GM23338 (cell line): ENCODE measurements at regions not wholly inside any gene's neighbourhood (a gene's known extent, or its start where the extent isn't known, plus 50 kb on each side); places are given as distances from the start of the nearest gene placed in this dataset.

Source experiments
- ATAC-seq: fragments of 200-7000 bp; cut with Tn5 transposase; 3 replicates; pipeline ENCODE4 v1.9.1; 2020
- DNase-seq: peaks from one replicate; pipeline ENCODE4 v3.0.0-alpha.2; 2015; ENCODE audit warnings: low spot score
- H2AFZ ChIP-seq: fragments of 200-600 bp; sonication (generic); 2 replicates; pipeline ENCODE4 v1.8.0; 2016; ENCODE audit warnings: antibody characterized with exemption, mild to moderate bottlenecking, moderate library complexity
- H3F3A ChIP-seq: fragments of 200-600 bp; sonication (generic); replicated peaks from 2 replicates; pipeline ENCODE4 v1.8.0; 2017; ENCODE audit warnings: antibody characterized with exemption, mixed run types, low read depth
- H3K27ac ChIP-seq: fragments of 200-600 bp; sonication (generic); 2 replicates; pipeline ENCODE4 v1.6.1; 2016; ENCODE audit warnings: low read depth
- H3K27me3 ChIP-seq: fragments of 200-600 bp; sonication (generic); 2 replicates; pipeline ENCODE4 v1.8.0; 2016; ENCODE audit warnings: mild to moderate bottlenecking, mixed run types, moderate library complexity; ENCODE audit not compliant: insufficient read depth
- H3K36me3 ChIP-seq: fragments of 200-600 bp; sonication (generic); 2 replicates; pipeline ENCODE4 v1.8.0; 2016; ENCODE audit warnings: mild to moderate bottlenecking; ENCODE audit not compliant: insufficient read depth
- H3K4me1 ChIP-seq: fragments of 200-600 bp; sonication (generic); 2 replicates; pipeline ENCODE4 v1.8.0; 2016; ENCODE audit warnings: mild to moderate bottlenecking, moderate library complexity; ENCODE audit not compliant: insufficient read depth
- H3K4me2 ChIP-seq: fragments of 200-600 bp; sonication (generic); 2 replicates; pipeline ENCODE4 v1.7.1; 2017; ENCODE audit warnings: mixed run types
- H3K4me3 ChIP-seq: fragments of 200-600 bp; sonication (generic); 2 replicates; pipeline ENCODE4 v1.6.1; 2016; ENCODE audit warnings: mixed run types
- H3K79me2 ChIP-seq: fragments of 200-600 bp; sonication (generic); replicated peaks from 2 replicates; pipeline ENCODE4 v1.8.0; 2017; ENCODE audit warnings: mild to moderate bottlenecking; ENCODE audit not compliant: insufficient read depth
- H3K9me2 ChIP-seq: fragments of 200-600 bp; sonication (generic); 2 replicates; pipeline ENCODE4 v1.8.0; 2017; ENCODE audit not compliant: insufficient read depth
- H4K20me1 ChIP-seq: fragments of 200-600 bp; sonication (generic); replicated peaks from 2 replicates; pipeline ENCODE4 v1.8.0; 2017; ENCODE audit warnings: mild to moderate bottlenecking; ENCODE audit not compliant: insufficient read depth
- H3K27ac Mint-ChIP-seq: 2 replicates; pipeline ENCODE4 v1.8.0; 2020; ENCODE audit warnings: inconsistent platforms, mild to moderate bottlenecking, moderate library complexity, mixed read lengths
- H3K27me3 Mint-ChIP-seq: 3 replicates; pipeline ENCODE4 v1.8.0; 2022; ENCODE audit warnings: low read depth, mild to moderate bottlenecking, moderate library complexity, mixed read lengths, inconsistent platforms; ENCODE audit not compliant: insufficient read depth, poor library complexity
- H3K36me3 Mint-ChIP-seq: 3 replicates; pipeline ENCODE4 v1.8.0; 2021; ENCODE audit warnings: low read depth, mild to moderate bottlenecking, inconsistent platforms, moderate library complexity, mixed read lengths
- H3K4me1 Mint-ChIP-seq: 3 replicates; pipeline ENCODE4 v1.8.0; 2020; ENCODE audit warnings: mild to moderate bottlenecking, inconsistent platforms, mixed read lengths
- H3K4me3 Mint-ChIP-seq: 3 replicates; pipeline ENCODE4 v1.8.0; 2021; ENCODE audit warnings: moderate library complexity, mild to moderate bottlenecking, inconsistent platforms, mixed read lengths
- H3K9me3 Mint-ChIP-seq: 3 replicates; pipeline ENCODE4 v1.8.0; 2020; ENCODE audit warnings: moderate library complexity, mild to moderate bottlenecking, inconsistent platforms, mixed read lengths
- EZH2phosphoT487 ChIP-seq: fragments of 200-600 bp; sonication (generic); IDR thresholded peaks from one replicate; pipeline ENCODE4 v1.8.1; 2018; ENCODE audit warnings: antibody characterized with exemption; ENCODE audit not compliant: unreplicated experiment
- JUNB ChIP-seq: IDR thresholded peaks from one replicate; pipeline ENCODE4 v1.6.1; 2016; ENCODE audit warnings: antibody characterized with exemption; ENCODE audit not compliant: unreplicated experiment
- NANOG ChIP-seq: IDR thresholded peaks from 2 replicates; pipeline ENCODE4 v1.6.1; 2016; ENCODE audit warnings: antibody characterized with exemption, borderline replicate concordance
- POLR2AphosphoS5 ChIP-seq: IDR thresholded peaks from 2 replicates; pipeline ENCODE4 v1.6.1; 2016; ENCODE audit warnings: antibody characterized with exemption, low read depth
- TF ChIP-seq, protein P1 (sequence below), 2 experiments: fragments of 200-600 bp in 1 of 2; sonication (generic) in 1 of 2; conservative IDR thresholded peaks; 2 replicates each; pipeline versions ENCODE4 v1.5.1 to v1.6.1; 2016 to 2017; ENCODE audit warnings: antibody characterized with exemption in 2 of 2, low read depth in 2 of 2, mild to moderate bottlenecking in 2 of 2, moderate library complexity in 1 of 2
- TF ChIP-seq, protein P2 (sequence below): IDR thresholded peaks from 2 replicates; pipeline ENCODE4 v1.6.1; 2016; ENCODE audit warnings: antibody characterized with exemption

DNA sequence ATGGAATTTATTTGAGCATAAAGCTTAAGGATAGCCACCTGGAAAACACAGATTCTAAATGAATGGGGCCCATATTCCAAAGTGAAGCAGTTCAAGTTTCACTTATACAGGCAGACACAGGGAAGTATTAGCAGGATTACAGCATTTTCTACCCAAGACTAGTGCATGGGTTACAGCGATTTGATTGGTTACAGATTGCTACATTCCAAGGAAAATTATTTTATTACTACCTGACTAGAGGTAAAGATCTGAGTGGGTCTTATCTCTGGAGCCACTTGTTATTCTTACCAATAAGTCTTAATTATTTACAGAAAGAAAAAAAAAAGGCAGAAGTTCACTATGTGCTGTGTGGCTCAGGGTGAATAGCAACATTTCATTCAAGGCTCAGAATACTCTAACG lies 87.4 kb upstream of the ITGB1 start:
- Histone ChIP-seq H3K4me1 (peaks cover 23% of the 10 kb centered on the region), H3K27me3 (no peaks in the 10 kb centered on the region), H3K79me2 (no peaks in the 10 kb centered on the region), H3K36me3 (no peaks in the 10 kb centered on the region), H2AFZ (no peak overlapping the region), H4K20me1 (no peaks in the 10 kb centered on the region), H3F3A (no peaks in the 10 kb centered on the region), H3K4me2 (no peak overlapping the region), H3K27ac (no peak overlapping the region), H3K4me3 (no peak overlapping the region), H3K9me2 (no peaks in the 10 kb centered on the region)
- peaks cover 26% of the 10 kb centered on the region for H3K4me1 Mint-ChIP-seq
- no peak overlapping the region for H3K27ac Mint-ChIP-seq
- H3K4me3 Mint-ChIP-seq, result no peak overlapping the region
- 0 out of 3 replicates have a peak, but pooled peaks cover 3% of the 10 kb centered on the region for H3K9me3 Mint-ChIP-seq
- TF ChIP-seq, protein P1, sequence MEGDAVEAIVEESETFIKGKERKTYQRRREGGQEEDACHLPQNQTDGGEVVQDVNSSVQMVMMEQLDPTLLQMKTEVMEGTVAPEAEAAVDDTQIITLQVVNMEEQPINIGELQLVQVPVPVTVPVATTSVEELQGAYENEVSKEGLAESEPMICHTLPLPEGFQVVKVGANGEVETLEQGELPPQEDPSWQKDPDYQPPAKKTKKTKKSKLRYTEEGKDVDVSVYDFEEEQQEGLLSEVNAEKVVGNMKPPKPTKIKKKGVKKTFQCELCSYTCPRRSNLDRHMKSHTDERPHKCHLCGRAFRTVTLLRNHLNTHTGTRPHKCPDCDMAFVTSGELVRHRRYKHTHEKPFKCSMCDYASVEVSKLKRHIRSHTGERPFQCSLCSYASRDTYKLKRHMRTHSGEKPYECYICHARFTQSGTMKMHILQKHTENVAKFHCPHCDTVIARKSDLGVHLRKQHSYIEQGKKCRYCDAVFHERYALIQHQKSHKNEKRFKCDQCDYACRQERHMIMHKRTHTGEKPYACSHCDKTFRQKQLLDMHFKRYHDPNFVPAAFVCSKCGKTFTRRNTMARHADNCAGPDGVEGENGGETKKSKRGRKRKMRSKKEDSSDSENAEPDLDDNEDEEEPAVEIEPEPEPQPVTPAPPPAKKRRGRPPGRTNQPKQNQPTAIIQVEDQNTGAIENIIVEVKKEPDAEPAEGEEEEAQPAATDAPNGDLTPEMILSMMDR (conservative IDR thresholded peaks at IDR 0.05; ENCODE audit: low read depth in 2 of 2), result no peak
- TF ChIP-seq, protein P2, sequence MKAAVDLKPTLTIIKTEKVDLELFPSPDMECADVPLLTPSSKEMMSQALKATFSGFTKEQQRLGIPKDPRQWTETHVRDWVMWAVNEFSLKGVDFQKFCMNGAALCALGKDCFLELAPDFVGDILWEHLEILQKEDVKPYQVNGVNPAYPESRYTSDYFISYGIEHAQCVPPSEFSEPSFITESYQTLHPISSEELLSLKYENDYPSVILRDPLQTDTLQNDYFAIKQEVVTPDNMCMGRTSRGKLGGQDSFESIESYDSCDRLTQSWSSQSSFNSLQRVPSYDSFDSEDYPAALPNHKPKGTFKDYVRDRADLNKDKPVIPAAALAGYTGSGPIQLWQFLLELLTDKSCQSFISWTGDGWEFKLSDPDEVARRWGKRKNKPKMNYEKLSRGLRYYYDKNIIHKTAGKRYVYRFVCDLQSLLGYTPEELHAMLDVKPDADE, result no peak
- TF ChIP-seq NANOG (no peak), EZH2phosphoT487 (no peak), JUNB (no peak)
- H3K27me3 Mint-ChIP-seq, result peaks cover 8% of the 10 kb centered on the region
- ATAC-seq (no peak), DNase-seq (no peak)
- no peaks in the 10 kb centered on the region for H3K36me3 Mint-ChIP-seq

DNA sequence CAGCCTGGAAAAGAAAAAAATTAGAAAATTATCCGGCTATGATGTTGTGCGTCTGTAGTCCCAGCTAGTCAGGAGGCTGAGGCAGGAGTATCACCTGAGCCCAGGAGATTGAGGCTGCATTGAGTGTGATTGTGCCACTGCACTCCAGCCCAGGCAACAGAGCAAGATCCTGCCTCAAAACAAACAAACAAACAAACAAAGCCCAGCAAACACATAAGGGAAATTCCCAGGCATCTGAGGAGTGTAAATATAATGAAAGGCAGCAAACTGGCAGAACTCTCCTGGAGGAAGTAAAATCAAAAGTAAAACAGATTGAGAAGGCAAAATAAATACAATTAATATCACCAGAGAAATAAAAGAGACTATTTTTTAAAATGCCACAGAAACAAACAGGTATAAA lies 84.5 kb upstream of the ITGB1 start:
- no peak overlapping the region for H3K4me3 ChIP-seq
- DNase-seq (no peak), ATAC-seq (no peak)
- no peaks in the 10 kb centered on the region for H4K20me1 ChIP-seq
- Mint-ChIP-seq H3K9me3 (peaks cover 4% of the 10 kb centered on the region; the same call in 2 of the 3 replicates), H3K36me3 (peaks cover 3% of the 10 kb centered on the region; the same call in 1 of the 3 replicates), H3K4me3 (no peak overlapping the region), H3K27ac (no peak overlapping the region), H3K27me3 (peaks cover 8% of the 10 kb centered on the region), H3K4me1 (peaks cover 39% of the 10 kb centered on the region)
- no peaks in the 10 kb centered on the region for H3F3A ChIP-seq
- H3K4me2 ChIP-seq, result peak overlapping the region; percentile 61; the same call in 1 of the 2 replicates
- H2AFZ ChIP-seq, result no peak overlapping the region
- no peak overlapping the region for H3K27ac ChIP-seq
- no peaks in the 10 kb centered on the region for H3K36me3 ChIP-seq
- H3K4me1 ChIP-seq, result peaks cover 34% of the 10 kb centered on the region
- no peaks in the 10 kb centered on the region for H3K9me2 ChIP-seq
- TF ChIP-seq EZH2phosphoT487 (no peak), JUNB (no peak), POLR2AphosphoS5 (no peak)
- TF ChIP-seq, protein P1 (conservative IDR thresholded peaks at IDR 0.05; ENCODE audit: low read depth in 2 of 2), result no peak
- H3K79me2 ChIP-seq, result no peaks in the 10 kb centered on the region
- no peaks in the 10 kb centered on the region for H3K27me3 ChIP-seq
